GM12878 (cell line): ENCODE measurements at regions not wholly inside any gene's neighbourhood (a gene's known extent, or its start where the extent isn't known, plus 50 kb on each side); places are given as distances from the start of the nearest gene placed in this dataset.
A peak's percentile ranks its signal among the peaks of the same experiment; 100 is the strongest.

Experiments
- ATAC-seq: fragments of 200-7000 bp; cut with Tn5 transposase; 3 replicates; pipeline ENCODE4 v1.9.1; 2020; ENCODE audit warnings: mild to moderate bottlenecking, moderate library complexity
- BruUV-seq: library from RNA; stranded (reverse); fragments of 400-500 nt; replicated peaks from 2 replicates; lab custom pipeline; 2021; lab: Mats Ljungman, UMichigan
- CTCF ChIA-PET: fragments of 300-600 bp; sonication (Branson Sonifier 250); formaldehyde crosslinking; extraction: SDS; loops from one replicate; lab custom pipeline; 2021; ENCODE audit warnings: inconsistent platforms; lab: Yijun Ruan, JAX
- POLR2A ChIA-PET: fragments of 350-600 bp; formaldehyde crosslinking; extraction: SDS; loops from one replicate; lab custom pipeline; 2021; ENCODE audit warnings: inconsistent platforms; lab: Charles Lee
- RAD21 ChIA-PET: fragments of 300-600 bp; sonication (Branson Sonifier 250); formaldehyde crosslinking; loops from one replicate; lab custom pipeline; 2023; ENCODE audit warnings: antibody characterized with exemption; ENCODE audit not compliant: unreplicated experiment; lab: Charles Lee
- SMC1A ChIA-PET: fragments of 300-600 bp; sonication (Branson Sonifier 250); formaldehyde crosslinking; loops from one replicate; lab custom pipeline; 2023; ENCODE audit not compliant: unreplicated experiment, uncharacterized antibody; lab: Charles Lee
- DNase-seq: peaks from one replicate; pipeline ENCODE4 v3.0.0-alpha.2; 2011; ENCODE audit warnings: low read depth, low spot score
- FAIRE-seq: peaks from 3 replicates; lab custom pipeline; 2011; peaks lifted over from hg19 to GRCh38; lab: Jason Lieb, UNC
- H2AFZ ChIP-seq: 2 replicates; pipeline ENCODE4 v1.6.0; 2011; ENCODE audit warnings: low read depth, low read length, control low read depth; ENCODE audit not compliant: control insufficient read depth
- H3K27ac ChIP-seq: 2 replicates; pipeline ENCODE4 v1.5.1; 2011; ENCODE audit warnings: control low read depth; ENCODE audit not compliant: control insufficient read depth, insufficient read depth
- H3K27me3 ChIP-seq, 2 experiments: replicated peaks in 1 of 2; 2 replicates each; pipeline versions ENCODE4 v1.6.0 to v1.6.1; 2011; ENCODE audit warnings: low read length in 1 of 2; ENCODE audit not compliant: control insufficient read depth in 2 of 2, insufficient read depth in 2 of 2
- H3K36me3 ChIP-seq, 2 experiments: 2 replicates each; pipeline ENCODE4 v1.5.1; 2011; ENCODE audit warnings: low read length in 1 of 2; ENCODE audit not compliant: control insufficient read depth in 2 of 2, insufficient read depth in 2 of 2
- H3K4me1 ChIP-seq: 2 replicates; pipeline ENCODE4 v1.6.1; 2011; ENCODE audit warnings: mild to moderate bottlenecking, low read length, moderate library complexity, mixed read lengths; ENCODE audit not compliant: control insufficient read depth, insufficient read depth
- H3K4me2 ChIP-seq: 2 replicates; pipeline ENCODE4 v1.6.0; 2011; ENCODE audit warnings: control low read depth; ENCODE audit not compliant: control insufficient read depth, insufficient read depth
- H3K4me3 ChIP-seq: fragments of 200-600 bp; sonication (generic); 2 replicates; pipeline ENCODE4 v1.5.1; 2016
- H3K79me2 ChIP-seq: 2 replicates; pipeline ENCODE4 v1.6.0; 2011; ENCODE audit warnings: low read length; ENCODE audit not compliant: control insufficient read depth, insufficient read depth
- H3K9ac ChIP-seq: 2 replicates; pipeline ENCODE4 v1.8.0; 2011; ENCODE audit warnings: low read length, control low read depth, mixed read lengths; ENCODE audit not compliant: control insufficient read depth, insufficient read depth
- H3K9me3 ChIP-seq: replicated peaks from 3 replicates; pipeline ENCODE4 v1.5.1; 2011; ENCODE audit warnings: mild to moderate bottlenecking, low read length; ENCODE audit not compliant: control insufficient read depth, insufficient read depth
- H4K20me1 ChIP-seq: 2 replicates; pipeline ENCODE4 v1.6.0; 2011; ENCODE audit not compliant: control insufficient read depth, insufficient read depth
- CBX3 ChIP-seq: fragments of 200-600 bp; sonication (generic); IDR thresholded peaks from 2 replicates; pipeline ENCODE4 v1.6.1; 2016; ENCODE audit warnings: low read depth, borderline replicate concordance
- CBX5 ChIP-seq: sonication (generic); IDR thresholded peaks from 2 replicates; pipeline ENCODE4 v1.6.1; 2016; ENCODE audit warnings: low read depth, moderate library complexity, mild to moderate bottlenecking, inconsistent platforms
- KDM1A ChIP-seq: fragments of 200-600 bp; sonication (generic); IDR thresholded peaks from 2 replicates; pipeline ENCODE4 v1.6.1; 2016; ENCODE audit warnings: borderline replicate concordance
- MEF2B ChIP-seq: fragments of 450-650 bp; IDR thresholded peaks from 2 replicates; pipeline ENCODE4 v1.6.1; 2018; ENCODE audit warnings: mild to moderate bottlenecking, moderate library complexity; ENCODE audit not compliant: partially characterized antibody, poor library complexity, severe bottlenecking
- NFXL1 ChIP-seq: fragments of 450-650 bp; IDR thresholded peaks from 2 replicates; pipeline ENCODE4 v1.6.1; 2017; ENCODE audit warnings: antibody characterized with exemption, mild to moderate bottlenecking, borderline replicate concordance
- PKNOX1 ChIP-seq: fragments of 450-650 bp; IDR thresholded peaks from 2 replicates; pipeline ENCODE4 v1.6.1; 2016; ENCODE audit warnings: mild to moderate bottlenecking
- SIN3A ChIP-seq: IDR thresholded peaks from 2 replicates; pipeline ENCODE4 v1.6.1; 2012; ENCODE audit warnings: low read depth, low read length, improper control_type of control experiment
- ZNF24 ChIP-seq: fragments of 450-650 bp; IDR thresholded peaks from 2 replicates; pipeline ENCODE4 v1.6.1; 2017; ENCODE audit warnings: antibody characterized with exemption, mild to moderate bottlenecking
- ZNF384 ChIP-seq: IDR thresholded peaks from 2 replicates; pipeline ENCODE4 v1.6.1; 2012; ENCODE audit warnings: low read depth, mild to moderate bottlenecking, low read length, improper control_type of control experiment, borderline replicate concordance
- WGBS: methylation state at CpG from one replicate; pipeline ENCODE4 v1.1.6; 2016; ENCODE audit warnings: low lambda C conversion rate; ENCODE audit not compliant: insufficient replicate concordance, insufficient coverage; ENCODE audit errors: missing lambda C conversion rate; 5-methylcytosine and 5-hydroxymethylcytosine counted together
- in situ Hi-C: fragments of 300-500 bp; cut with MboI; formaldehyde crosslinking; loops from 9 replicates; pipeline ENCODE4 v1.14.3; 2018; ENCODE audit warnings: mixed read lengths
- intact Hi-C: fragments of 100-400 bp; cut with micrococcal nuclease; formaldehyde crosslinking; loops from one replicate; pipeline ENCODE4 v1.14.2; 2022; ENCODE audit not compliant: unreplicated experiment
- TF ChIP-seq, protein P1 (sequence below): fragments of 450-650 bp; IDR thresholded peaks from 2 replicates; pipeline ENCODE4 v1.6.1; 2017; ENCODE audit warnings: mild to moderate bottlenecking, moderate library complexity

DNA sequence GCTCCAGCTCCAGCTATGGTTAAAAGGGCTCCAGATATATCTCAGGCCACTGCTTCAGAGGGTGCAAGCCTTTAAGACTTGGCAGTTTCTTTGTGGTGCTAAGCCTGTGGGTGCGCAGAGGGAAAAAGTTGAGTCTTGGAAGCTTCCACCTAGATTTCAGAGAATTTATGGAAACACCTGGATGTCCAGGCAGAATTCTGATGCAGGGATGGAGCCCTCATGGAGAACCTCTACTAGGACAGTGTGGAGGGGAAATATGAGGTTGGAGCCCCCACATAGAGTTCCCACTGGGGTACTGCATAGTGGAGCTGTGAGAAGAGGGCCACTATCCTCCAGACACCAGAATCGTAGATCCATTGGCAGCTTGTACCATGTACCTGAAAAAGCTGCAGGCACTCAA is 69.9 kb downstream of the SDR9C7 start:
- no peak overlapping the region for H2AFZ ChIP-seq
- ATAC-seq (no peak), FAIRE-seq (no peak), DNase-seq (no peak)
- no peaks in the 10 kb centered on the region for H4K20me1 ChIP-seq
- H3K27ac ChIP-seq = no peak overlapping the region
- CTCF ChIA-PET = no interaction called here
- BruUV-seq = no TSS peak
- H3K36me3 ChIP-seq = no peaks in the 10 kb centered on the region
- no peak overlapping the region for H3K9ac ChIP-seq
- peaks cover 9% of the 10 kb centered on the region; the same call in 2 of the 3 replicates for H3K9me3 ChIP-seq
- H3K4me2 ChIP-seq = no peak overlapping the region
- POLR2A ChIA-PET = no interaction called here
- RAD21 ChIA-PET = no interaction called here
- 24% methylated on average over 2 of the region's 2 CpGs for WGBS
- no peak overlapping the region for H3K4me3 ChIP-seq
- in situ Hi-C loops (no loop called here), intact Hi-C loops (no loop called here)
- no peaks in the 10 kb centered on the region for H3K27me3 ChIP-seq
- H3K79me2 ChIP-seq = no peaks in the 10 kb centered on the region
- H3K4me1 ChIP-seq = no peaks in the 10 kb centered on the region
- TF ChIP-seq SIN3A = no peak
- TF ChIP-seq MEF2B = no peak
- TF ChIP-seq CBX5 = peak; percentile 62; the same call in 1 of the 2 replicates
- TF ChIP-seq NFXL1 = no peak
- SMC1A ChIA-PET = no interaction called here

DNA sequence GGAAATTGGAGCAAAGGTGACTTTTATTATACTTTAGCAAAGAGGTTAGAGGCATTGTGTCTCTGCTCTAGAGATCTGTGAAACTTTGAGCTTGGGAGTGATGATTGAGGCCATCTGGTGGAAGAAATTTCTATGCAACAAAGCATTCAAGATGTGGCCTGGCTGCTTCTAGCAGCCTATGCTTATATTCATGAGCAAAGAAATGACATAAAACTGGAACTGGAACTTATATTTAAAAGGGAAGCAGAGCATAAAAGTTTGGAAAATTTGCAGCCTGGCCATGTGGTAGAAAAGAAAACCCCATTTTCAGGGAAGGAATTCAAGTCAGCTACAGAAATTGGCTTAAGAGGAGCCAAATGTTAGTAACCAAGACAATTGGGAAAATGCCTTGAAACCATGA is 70.4 kb downstream of the SDR9C7 start:
- Histone ChIP-seq H3K79me2 (no peaks in the 10 kb centered on the region), H3K27me3 (no peaks in the 10 kb centered on the region), H3K4me3 (no peak overlapping the region), H3K9ac (no peak overlapping the region), H3K27ac (no peak overlapping the region), H2AFZ (no peak overlapping the region), H3K9me3 (peaks cover 9% of the 10 kb centered on the region; the same call in 2 of the 3 replicates), H3K4me2 (no peak overlapping the region), H3K4me1 (no peaks in the 10 kb centered on the region), H4K20me1 (no peaks in the 10 kb centered on the region), H3K36me3 (no peaks in the 10 kb centered on the region)
- ChIA-PET RAD21 (no interaction called here), CTCF (no interaction called here), POLR2A (no interaction called here), SMC1A (no interaction called here)
- in situ Hi-C loops (no loop called here), intact Hi-C loops (no loop called here)
- no peak for DNase-seq
- no TSS peak for BruUV-seq
- no peak for ATAC-seq
- FAIRE-seq = no peak
- no peak for TF ChIP-seq CBX3
- no peak for TF ChIP-seq ZNF24
- no peak for TF ChIP-seq KDM1A
- no peak for TF ChIP-seq ZNF384
- TF ChIP-seq PKNOX1 = no peak
- TF ChIP-seq, protein P1, sequence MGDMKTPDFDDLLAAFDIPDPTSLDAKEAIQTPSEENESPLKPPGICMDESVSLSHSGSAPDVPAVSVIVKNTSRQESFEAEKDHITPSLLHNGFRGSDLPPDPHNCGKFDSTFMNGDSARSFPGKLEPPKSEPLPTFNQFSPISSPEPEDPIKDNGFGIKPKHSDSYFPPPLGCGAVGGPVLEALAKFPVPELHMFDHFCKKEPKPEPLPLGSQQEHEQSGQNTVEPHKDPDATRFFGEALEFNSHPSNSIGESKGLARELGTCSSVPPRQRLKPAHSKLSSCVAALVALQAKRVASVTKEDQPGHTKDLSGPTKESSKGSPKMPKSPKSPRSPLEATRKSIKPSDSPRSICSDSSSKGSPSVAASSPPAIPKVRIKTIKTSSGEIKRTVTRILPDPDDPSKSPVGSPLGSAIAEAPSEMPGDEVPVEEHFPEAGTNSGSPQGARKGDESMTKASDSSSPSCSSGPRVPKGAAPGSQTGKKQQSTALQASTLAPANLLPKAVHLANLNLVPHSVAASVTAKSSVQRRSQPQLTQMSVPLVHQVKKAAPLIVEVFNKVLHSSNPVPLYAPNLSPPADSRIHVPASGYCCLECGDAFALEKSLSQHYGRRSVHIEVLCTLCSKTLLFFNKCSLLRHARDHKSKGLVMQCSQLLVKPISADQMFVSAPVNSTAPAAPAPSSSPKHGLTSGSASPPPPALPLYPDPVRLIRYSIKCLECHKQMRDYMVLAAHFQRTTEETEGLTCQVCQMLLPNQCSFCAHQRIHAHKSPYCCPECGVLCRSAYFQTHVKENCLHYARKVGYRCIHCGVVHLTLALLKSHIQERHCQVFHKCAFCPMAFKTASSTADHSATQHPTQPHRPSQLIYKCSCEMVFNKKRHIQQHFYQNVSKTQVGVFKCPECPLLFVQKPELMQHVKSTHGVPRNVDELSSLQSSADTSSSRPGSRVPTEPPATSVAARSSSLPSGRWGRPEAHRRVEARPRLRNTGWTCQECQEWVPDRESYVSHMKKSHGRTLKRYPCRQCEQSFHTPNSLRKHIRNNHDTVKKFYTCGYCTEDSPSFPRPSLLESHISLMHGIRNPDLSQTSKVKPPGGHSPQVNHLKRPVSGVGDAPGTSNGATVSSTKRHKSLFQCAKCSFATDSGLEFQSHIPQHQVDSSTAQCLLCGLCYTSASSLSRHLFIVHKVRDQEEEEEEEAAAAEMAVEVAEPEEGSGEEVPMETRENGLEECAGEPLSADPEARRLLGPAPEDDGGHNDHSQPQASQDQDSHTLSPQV = no peak
